ENCODE measurements at regions not wholly inside any gene's neighbourhood (a gene's known extent, or its start where the extent isn't known, plus 50 kb on each side); places are given as distances from the start of the nearest gene placed in this dataset.
"Not testable (repeated sequence)": the region's sequence is repeated elsewhere in the genome, so short reads cannot be mapped to it uniquely, and the experiment has no call there.

DNA sequence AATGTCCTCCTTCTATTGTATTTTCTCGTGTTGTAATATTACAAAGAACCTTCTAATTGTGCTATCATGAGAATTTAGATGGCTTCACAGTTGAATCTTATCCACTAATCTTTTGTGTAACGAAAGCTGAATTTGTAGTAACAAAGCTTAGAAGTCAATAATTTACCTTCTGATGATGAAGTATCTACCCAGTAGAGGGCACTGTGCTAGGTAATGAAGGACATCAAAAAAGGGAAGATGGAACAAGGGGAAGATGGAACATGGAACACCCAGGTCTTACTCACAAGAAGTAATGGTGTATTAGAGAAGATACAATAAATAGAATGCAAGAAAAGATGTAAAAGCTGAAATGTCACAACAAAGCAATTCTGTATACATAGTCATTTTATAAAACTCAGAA, 131.0 kb upstream of the CCNG1 start:
- DNase-seq, result peak; percentile 18

DNA sequence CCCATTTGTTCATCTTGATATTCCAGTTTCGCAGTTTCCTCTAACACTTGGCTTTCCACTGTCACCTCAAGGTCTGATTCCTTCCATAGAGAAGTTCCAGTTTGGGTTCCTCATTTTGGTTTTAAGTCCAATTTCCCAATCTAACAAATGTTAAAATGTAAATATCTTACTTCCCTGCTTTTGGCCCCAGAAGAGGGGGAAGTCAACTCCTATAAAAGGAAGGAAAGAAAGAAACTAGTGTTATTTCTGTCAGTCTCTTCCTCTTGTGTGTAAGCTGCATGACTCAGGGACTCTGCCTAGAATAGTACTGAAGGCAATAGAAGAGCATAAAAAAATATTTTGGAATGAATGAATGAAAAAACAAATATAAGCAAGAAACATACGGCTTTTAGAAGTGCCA, 127.5 kb upstream of the CCNG1 start:
- peak; percentile 51 for DNase-seq

DNA sequence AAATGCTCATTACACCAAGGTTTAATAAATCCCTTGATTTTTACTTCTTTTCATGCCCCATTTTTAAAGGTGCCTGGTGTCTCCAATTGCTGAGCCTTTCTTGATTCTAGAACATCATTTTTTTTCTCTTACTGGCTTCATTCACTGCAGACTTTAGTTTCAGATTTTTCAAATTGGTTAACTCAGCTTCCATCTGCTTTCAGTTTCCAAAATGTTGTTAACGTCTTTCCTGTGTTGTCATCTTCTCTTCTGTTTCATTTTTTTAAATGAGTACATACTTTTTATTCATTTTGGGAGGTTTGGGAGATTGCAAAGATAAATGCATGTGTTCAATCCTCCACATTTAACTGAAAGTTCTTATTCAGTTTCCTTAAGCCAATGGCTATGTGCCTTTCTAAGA, 126.4 kb upstream of the CCNG1 start:
- no peak for DNase-seq

DNA sequence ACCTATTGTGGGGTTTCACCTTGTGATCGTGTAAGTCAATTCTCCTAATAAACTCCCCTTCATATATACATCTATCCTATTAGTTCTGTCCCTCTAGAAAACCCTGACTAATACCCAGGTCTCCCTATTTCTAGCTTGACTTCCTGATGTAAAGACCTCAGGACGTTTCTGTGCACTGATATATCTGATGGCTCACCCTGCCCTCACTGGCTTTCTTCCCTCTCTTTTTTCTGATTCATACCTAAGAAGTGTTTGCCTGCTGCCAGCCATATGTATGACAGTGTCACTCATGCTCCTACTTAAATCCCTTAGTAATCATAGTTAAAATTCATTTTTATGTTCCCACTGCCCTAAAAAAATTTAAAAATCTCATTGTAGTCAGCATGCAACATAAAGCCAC, 124.8 kb upstream of the CCNG1 start:
- DNase-seq, result no peak

DNA sequence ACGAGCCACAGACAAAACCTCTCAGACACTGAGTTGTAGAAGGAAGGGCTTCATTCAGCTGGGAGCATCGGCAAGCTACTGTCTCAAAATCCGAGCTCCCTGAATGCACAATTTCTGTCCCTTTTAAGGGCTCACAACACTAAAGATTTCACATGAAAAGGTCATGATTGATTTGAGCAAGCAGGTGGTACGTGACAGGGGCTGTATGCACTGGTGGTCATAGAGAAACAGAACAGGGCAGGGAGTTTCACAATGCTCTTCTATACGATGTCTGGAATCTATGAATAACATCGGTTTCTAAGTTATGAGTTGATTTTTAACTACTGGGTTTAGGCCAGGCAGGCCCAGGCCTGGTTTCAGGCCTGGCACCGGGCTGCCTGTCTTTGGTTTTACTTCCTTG, 124.3 kb upstream of the CCNG1 start:
- DNase-seq, result not testable (repeated sequence)

DNA sequence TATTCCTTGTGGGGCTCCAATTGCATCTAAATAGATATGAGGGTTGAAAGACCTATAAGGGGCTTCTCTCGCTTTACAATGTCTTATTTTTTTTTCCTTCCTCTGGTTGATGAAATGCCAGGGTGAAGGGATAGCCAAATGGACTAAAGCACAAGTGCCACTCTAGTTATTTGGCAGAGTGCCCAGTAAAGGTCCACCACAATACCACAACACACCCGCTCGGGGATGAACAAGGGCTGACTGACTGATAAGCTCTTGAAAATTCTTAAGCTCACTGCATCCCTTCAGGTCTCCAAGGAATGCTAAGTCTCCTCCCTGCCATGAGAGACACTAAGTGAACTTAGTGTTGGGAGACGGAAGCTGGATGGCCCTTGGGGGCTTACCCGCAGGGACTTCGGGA, 121.0 kb upstream of the CCNG1 start:
- not testable (repeated sequence) for DNase-seq

DNA sequence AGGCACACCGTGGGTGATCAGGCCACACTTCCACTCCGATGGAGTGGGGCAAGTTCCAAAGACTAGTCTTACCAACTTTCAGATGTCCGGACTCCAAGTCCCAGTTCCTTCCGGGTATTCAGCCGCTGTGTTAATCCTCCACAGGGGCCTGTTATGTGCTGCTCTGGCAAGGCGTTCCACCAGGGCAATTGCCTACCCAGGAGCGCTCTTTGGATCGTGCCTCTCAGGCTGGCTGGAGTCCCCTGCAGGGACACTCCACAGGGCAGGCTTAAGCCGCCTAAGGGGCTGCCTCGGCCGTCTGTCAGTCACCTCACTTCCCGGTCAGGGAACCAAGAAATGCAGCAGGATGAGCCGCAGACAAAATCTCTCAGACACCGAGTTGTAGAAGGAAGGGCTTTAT, 118.7 kb upstream of the CCNG1 start:
- DNase-seq, result no peak

DNA sequence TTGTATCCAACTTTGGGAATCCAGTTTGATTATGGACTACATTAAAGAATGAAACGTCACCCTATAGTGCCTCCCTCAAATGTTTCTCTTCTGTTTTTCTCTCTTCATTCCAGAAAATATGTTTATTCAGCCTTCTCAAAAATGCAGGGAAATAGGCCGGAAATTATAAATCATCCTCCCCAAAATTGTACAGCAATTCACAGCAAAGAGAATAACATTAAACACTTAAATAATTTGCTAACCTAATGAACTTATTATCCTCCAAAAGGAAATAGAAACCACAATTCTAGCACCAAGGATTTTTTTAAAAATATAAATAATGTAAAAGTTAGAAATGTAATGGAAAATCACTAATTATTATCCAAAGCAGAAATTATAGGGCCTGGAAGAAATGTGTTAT, 115.9 kb upstream of the CCNG1 start:
- DNase-seq, result no peak

DNA sequence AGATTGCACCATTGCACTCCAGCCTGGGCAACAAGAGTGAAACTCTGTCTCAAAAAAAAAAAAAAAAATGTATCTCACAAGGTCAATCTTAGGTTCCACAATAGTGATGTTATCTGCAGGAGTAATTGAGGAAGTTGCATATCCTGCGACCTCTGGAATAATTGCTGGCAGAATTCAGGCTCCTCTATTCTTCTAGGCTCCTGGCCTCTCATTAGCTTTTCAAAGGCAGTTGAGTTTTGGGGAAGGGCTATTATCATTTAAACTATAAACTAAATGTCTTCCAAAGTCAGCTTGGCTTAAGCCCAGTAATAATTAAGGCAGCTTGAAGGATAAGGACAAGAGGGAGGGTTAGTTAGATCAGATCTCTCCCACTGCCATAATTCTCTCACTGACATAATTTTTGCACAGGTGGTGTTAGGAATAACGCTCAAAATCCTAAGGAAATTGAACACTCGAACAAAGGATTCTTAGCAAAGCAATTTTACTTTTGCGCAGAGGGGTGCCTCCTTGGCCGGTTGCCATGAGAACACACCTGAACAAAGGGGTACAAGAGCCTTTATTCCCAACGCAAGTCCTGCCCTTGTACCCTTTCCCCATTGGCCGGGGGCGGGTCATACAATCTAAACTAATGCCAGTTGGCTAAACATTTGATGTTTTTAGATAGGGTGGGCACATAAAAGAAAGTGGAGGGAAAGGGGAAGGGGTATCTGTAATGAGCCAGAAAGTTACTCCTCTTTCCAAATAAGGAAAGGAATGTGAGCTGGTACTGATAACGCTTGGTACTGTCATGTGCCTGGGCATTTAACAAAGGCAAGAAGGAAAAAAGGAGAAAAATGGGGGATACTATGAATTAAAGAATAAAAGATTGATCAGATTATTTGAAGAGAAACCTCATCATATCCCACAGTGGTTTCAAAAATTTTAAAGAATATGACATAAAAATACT, 106.4 kb upstream of the CCNG1 start:
- DNase-seq, result peak; percentile 12

DNA sequence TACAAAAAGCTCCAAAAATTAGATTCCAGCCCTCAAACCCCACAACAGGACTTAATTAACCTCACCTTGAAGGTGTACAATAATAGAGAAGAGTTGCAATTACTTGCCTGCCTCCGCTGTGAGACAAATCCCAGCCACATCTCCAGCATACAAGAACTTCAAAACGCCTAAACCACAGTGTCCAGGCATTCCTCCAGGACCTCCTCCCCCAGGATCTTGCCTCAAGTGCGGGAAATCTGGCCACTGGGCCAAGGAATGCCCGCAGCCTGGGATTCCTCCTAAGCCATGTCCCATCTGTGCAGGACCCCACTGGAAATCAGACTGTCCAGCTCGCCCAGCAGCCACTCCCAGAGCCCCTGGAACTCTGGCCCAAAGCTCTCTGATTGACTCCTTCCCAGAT, 101.3 kb upstream of the CCNG1 start:
- DNase-seq, result not testable (repeated sequence)

DNA sequence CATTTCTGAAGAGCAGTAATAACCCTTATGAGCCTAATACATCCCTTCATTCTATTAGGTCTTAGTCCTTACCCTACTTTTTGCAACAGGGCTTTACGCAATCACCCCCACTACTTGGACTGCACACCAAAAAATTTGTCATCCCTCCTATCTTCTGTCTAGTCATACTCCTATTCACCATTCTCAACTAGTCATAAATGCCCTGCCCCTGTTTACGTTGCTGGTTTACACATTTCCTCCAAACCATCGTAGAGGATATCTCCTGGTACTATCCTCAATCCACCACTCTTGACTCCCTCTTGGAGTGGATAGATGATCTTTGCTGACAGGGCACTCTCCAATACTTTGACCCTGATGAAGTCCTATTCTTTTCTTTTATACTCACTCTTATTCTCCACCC, 98.2 kb upstream of the CCNG1 start:
- no peak for DNase-seq

DNA sequence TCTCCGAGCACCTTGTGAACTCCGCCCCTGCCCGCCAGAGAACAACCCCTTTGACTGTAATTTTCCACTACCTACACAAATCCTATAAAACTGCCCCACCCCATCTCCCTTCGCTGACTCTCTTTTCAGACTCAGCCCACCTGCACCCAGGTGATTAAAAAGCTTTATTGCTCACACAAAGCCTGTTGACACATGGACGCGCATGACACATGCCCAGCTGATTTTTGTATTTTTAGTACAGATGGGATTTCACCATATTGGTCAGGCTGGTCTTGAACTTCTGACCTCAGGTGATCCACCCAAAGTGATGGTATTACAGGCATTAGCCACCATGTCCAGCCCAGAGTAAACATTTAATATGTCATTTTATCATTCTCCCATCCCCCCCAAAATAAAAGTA, 97.0 kb upstream of the CCNG1 start:
- DNase-seq, result not testable (repeated sequence)

DNA sequence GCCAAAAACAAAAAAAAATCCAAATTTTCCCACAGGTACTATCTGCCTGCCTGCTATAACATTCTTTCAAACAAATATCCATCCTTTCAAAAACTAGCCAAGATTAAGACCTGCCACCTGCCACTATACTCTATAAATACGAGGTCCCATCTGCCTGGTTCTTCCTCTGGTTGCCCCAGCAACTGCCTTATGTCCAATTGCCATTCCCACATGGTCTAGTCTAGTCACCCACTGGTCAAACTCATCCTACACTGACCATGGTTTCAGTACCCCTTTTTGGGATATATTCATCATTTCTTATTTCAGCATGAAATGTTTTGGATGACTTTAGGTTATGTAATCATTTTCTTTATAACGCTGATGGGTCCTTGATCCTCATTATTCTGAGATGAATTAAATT, 95.1 kb upstream of the CCNG1 start:
- no peak for DNase-seq

DNA sequence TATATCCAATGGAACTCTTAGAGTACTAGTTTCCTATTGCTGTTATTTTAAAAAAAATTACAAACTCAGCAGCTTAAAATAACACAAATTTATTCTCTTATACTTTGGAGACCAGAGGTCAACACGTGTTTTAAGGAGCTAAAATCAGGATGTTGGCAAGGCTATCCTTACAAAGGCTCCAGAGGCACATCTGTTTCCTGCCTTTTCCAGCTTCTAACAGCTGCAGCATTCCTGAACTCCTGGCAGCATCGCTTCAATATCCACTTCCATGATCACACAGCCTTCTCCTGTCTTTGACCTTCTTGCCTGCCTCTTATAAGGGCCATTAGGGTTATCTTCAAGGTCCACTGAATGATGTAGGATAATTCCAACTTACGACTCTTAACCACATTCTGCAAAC, 92.2 kb upstream of the CCNG1 start:
- no peak for DNase-seq

DNA sequence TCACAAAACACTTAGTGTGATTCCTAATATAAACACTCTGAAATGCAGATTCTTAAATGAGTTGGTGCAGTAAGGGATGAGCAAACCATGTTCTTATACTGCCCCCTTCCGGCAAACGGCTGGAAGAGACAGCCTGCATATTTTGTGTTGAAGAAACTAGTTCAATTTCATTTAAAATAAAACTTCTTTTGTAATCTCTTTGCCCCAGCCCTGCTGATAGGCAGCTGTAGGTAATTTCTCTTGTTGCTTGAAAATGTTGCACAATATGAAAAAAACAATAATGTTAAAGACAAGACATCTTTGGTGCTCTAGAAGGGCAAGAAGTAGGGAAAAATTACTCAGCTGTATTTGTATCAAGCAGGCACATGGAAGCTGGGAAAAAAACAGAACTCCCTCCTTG, 89.7 kb upstream of the CCNG1 start:
- peak; percentile 5 for DNase-seq

DNA sequence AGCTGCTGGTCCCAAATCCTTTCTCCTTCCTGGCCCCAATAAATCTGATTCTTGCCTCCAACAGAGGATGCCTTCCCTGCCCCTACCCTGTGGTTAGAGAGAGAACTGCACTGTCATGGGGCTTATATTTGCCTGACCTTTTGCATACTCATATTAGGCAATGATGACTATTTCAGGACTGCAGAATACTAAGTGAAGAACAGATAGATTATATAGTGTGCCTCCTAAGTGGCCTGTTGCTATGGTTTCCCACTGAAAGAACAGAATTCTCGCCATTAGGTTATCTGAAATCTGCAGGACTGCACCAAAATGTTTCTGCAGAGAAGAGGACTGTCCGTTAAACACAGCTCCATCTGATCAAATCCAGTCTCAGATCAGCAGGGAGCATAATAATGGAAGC, 87.3 kb upstream of the CCNG1 start:
- DNase-seq, result no peak

DNA sequence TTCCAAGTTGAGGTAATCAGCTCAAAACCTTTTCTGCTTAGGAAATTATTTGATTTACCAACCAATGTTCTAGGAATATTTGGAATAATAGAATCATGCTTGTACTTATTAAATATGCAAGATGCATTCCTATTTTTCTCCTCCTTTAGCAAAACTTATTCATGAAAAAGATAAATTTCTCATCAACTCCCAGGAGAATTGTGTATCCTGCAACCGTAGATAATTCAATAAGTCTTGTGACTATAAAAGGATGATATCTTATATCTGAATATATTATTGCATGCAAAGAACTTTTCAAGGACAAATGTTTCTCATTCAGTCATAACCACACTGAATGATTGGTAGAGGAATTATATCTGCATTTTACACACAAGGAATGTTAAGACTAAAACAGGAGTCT, 84.9 kb upstream of the CCNG1 start:
- DNase-seq, result no peak

DNA sequence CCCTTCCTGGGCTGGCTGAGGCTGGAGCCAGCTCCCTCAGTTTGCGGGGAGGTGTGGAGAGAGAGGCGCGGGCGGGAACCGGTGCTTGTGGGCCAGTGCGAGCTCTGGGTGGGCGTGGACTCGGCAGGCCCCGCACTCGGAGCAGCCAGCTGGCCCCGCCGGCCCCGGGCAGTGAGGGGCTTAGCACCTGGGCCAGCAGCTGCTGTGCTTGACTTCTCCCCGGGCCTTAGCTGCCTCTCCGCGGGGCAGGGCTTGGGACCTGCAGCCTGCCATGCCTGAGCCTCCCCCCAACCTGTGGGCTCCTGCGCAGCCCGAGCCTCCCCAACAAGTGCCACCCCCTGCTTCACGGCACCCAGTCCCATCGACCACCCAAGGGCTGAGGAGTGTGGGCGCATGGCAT, 81.6 kb upstream of the CCNG1 start:
- DNase-seq, result not testable (repeated sequence)

DNA sequence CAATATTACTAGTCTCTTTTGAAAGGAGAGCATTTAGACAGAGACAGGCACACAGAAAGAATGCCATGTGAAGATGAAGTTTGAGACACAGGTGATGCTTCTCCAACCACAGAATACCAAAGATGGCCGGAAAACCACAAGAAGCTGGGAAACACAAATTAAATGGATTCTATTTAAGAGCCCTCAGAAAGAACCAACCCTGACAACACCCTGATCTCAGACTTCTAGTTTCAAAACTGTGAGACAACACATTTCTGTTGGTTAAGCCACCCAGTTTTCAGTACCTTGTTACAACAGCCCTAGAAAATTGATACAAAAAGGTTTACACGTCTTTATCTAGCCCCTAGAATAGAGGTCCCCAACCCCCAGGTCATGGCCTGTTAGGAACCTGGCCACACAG, 79.8 kb upstream of the CCNG1 start:
- no peak for DNase-seq

DNA sequence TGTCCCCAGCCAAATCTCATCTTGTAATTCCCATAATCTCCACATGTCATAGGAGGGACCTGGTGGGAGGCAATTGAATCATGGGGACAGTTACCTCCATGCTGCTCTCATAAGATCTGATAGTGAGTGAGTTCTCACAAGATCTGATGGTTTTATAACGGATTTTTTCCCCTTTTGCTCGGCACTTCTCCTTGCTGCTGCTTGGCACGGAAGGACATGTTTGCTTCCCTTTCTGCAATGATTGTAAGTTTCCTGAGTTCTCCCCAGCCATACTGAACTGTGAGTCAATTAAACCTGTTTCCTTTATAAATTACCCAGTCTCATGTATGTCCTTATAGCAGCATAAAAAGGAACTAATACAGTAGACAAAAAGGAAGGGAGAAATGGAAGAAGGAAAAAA, 76.7 kb upstream of the CCNG1 start:
- DNase-seq, result peak; percentile 46

DNA sequence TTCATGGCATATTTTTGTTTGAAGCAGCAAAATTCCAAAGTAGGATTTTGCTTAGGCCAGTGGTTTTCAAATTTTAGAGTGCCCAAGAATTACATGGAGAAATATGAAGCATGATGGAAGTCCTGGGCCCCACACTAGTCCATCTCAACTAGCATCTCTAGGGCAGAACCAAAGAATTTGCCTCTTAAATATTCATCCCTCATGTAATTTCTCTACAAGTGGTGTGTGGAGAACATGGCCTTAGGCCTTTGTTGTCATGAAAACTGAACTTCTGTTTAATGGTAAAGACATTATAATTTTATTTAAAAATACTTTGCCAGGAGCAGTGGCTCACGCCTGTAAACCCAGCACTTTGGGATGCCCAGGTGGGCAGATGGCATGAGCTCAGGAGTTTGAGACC, 75.9 kb upstream of the CCNG1 start:
- DNase-seq, result no peak

DNA sequence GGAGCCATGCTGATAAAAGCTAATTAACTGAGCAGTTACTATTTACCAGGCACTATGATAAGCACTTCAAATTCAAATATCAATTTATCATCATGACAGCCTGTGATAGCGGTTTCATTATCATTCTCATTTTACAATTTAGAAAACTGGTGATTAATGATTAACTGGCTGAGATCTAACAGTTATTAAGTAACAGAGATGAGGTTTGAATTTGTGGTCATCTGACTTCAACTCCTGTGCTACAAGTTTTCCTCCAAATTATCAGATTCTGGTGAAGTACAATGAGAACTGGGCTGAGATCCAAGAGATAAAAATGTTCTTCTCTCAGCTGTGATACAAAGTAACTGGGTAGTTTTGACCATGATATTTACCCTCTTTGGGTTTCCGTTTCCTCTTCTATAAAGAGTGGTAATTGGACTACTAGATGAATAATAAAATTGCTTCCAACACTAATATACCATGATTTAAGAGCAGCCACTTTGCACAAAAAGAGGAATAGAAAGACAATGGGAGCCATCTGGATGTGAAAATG, 74.5 kb upstream of the CCNG1 start:
- no peak for DNase-seq

DNA sequence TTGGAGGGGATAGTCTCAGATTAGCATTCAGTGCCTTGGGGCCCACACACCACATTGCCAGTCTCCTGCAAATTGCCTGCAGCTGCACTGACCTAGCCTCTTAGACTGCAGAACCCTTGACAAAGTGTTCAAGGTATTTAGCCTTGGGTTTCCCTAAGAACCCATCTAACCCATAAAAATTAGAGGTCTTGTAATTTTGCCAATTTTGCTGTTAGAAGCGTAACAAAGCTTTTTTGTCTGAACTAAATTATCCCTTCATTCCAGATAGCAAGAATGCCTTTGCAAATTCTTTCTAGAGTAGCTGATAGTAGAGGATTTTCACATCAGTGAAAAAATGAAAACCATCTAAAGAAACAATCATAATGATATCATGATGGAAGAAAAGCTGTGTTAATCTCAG, 74.0 kb upstream of the CCNG1 start:
- no peak for DNase-seq

DNA sequence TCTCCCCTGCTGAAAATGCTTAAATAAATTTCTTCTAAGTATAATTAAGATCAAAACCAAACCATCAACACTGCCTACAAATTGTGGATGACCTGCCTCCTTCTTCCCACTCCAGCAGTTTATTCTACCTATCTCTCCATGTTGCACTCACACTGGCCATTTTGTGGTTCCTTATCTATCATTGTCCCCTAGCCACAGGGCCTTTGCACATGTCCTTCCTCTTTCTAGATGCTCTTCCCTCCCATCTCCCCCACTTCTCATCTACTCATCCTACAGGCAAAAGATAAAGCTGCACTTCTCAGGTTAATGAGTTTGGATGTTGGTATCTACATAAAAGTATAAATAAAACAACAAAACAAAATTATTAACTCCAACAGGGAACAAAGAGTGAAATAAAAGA, 70.6 kb upstream of the CCNG1 start:
- DNase-seq, result no peak
